Trophoblast cell (in vitro differentiated cells and primary cell): ENCODE measurements at regions not wholly inside any gene's neighbourhood (a gene's known extent, or its start where the extent isn't known, plus 50 kb on each side); places are given as distances from the start of the nearest gene placed in this dataset.

ENCODE experiments used
- DNase-seq, 2 donors: peaks; one replicate each; pipeline ENCODE4 v3.0.0-alpha.2; 2016
- H2AFZ ChIP-seq: 2 replicates; pipeline ENCODE4 v1.6.1; 2013; ENCODE audit warnings: low read length, moderate library complexity, mild to moderate bottlenecking; ENCODE audit not compliant: insufficient read depth, poor library complexity
- H2AK5ac ChIP-seq: 2 replicates; pipeline ENCODE4 v1.6.1; 2013; ENCODE audit warnings: mild to moderate bottlenecking, low read length
- H2BK120ac ChIP-seq: 2 replicates; pipeline ENCODE4 v1.6.1; 2013; ENCODE audit warnings: low read length, mild to moderate bottlenecking, moderate library complexity; ENCODE audit not compliant: insufficient read depth, poor library complexity
- H2BK12ac ChIP-seq: 2 replicates; pipeline ENCODE4 v1.6.1; 2013; ENCODE audit warnings: mild to moderate bottlenecking, low read length, moderate library complexity
- H2BK5ac ChIP-seq: 2 replicates; pipeline ENCODE4 v1.6.1; 2013; ENCODE audit warnings: low read length, low read depth, moderate library complexity, mild to moderate bottlenecking; ENCODE audit not compliant: poor library complexity
- H3K14ac ChIP-seq: 2 replicates; pipeline ENCODE4 v1.6.1; 2013; ENCODE audit warnings: mild to moderate bottlenecking, low read length
- H3K18ac ChIP-seq: 2 replicates; pipeline ENCODE4 v1.6.1; 2013; ENCODE audit warnings: mild to moderate bottlenecking, low read length
- H3K23ac ChIP-seq: 2 replicates; pipeline ENCODE4 v1.6.1; 2013; ENCODE audit warnings: low read length
- H3K27ac ChIP-seq: 2 replicates; pipeline ENCODE4 v1.5.1; 2013; ENCODE audit warnings: low read depth, mild to moderate bottlenecking, inconsistent platforms, low read length, moderate library complexity
- H3K27me3 ChIP-seq: 2 replicates; pipeline ENCODE4 v1.6.1; 2013; ENCODE audit warnings: inconsistent platforms, mild to moderate bottlenecking, low read length, moderate library complexity; ENCODE audit not compliant: insufficient read depth
- H3K36me3 ChIP-seq, 2 experiments: 1 replicate in 1 of 2; 2 replicates in 1 of 2; pipeline ENCODE4 v1.6.1; 2013; ENCODE audit warnings: low read length in 2 of 2, mild to moderate bottlenecking in 2 of 2, moderate library complexity in 1 of 2; ENCODE audit not compliant: insufficient read depth in 2 of 2, control insufficient read depth in 1 of 2
- H3K4ac ChIP-seq: 2 replicates; pipeline ENCODE4 v1.6.1; 2013; ENCODE audit warnings: low read depth, mild to moderate bottlenecking, low read length, moderate library complexity
- H3K4me1 ChIP-seq, 2 experiments: 1 replicate in 1 of 2; 2 replicates in 1 of 2; pipeline ENCODE4 v1.6.1; 2013; ENCODE audit warnings: low read length in 2 of 2, mild to moderate bottlenecking in 2 of 2, moderate library complexity in 1 of 2; ENCODE audit not compliant: insufficient read depth in 2 of 2, control insufficient read depth in 1 of 2
- H3K4me2 ChIP-seq: 2 replicates; pipeline ENCODE4 v1.6.1; 2013; ENCODE audit warnings: inconsistent platforms, mild to moderate bottlenecking, low read length, moderate library complexity
- H3K4me3 ChIP-seq: 2 replicates; pipeline ENCODE4 v1.5.1; 2013; ENCODE audit warnings: mild to moderate bottlenecking, low read depth, low read length, inconsistent platforms
- H3K79me1 ChIP-seq: one replicate; pipeline ENCODE4 v1.6.1; 2013; ENCODE audit warnings: low read length
- H3K79me2 ChIP-seq: 2 replicates; pipeline ENCODE4 v1.6.1; 2013; ENCODE audit warnings: low read length, mild to moderate bottlenecking; ENCODE audit not compliant: control insufficient read depth, insufficient read depth, poor library complexity
- H3K9ac ChIP-seq: 2 replicates; pipeline ENCODE4 v1.6.1; 2013; ENCODE audit warnings: mild to moderate bottlenecking, low read length
- H3K9me3 ChIP-seq: 2 replicates; pipeline ENCODE4 v1.6.1; 2013; ENCODE audit warnings: low read depth, mild to moderate bottlenecking, control low read depth, inconsistent platforms, low read length; ENCODE audit not compliant: insufficient read depth
- H4K12ac ChIP-seq: 2 replicates; pipeline ENCODE4 v1.6.1; 2013; ENCODE audit warnings: low read depth, mild to moderate bottlenecking, low read length, moderate library complexity
- H4K8ac ChIP-seq: 2 replicates; pipeline ENCODE4 v1.6.1; 2013; ENCODE audit warnings: low read depth, mild to moderate bottlenecking, low read length, moderate library complexity
- H4K91ac ChIP-seq: one replicate; pipeline ENCODE4 v1.6.1; 2013; ENCODE audit warnings: low read depth, mild to moderate bottlenecking, low read length, moderate library complexity
- WGBS: extraction: QIAGEN DNeasy Blood & Tissue Kit; methylation state at CpG from one replicate; pipeline ENCODE4 v1.1.7; 2013; ENCODE audit warnings: missing lambda C conversion rate; ENCODE audit not compliant: insufficient read length, insufficient coverage; ENCODE audit errors: extremely low coverage; 5-methylcytosine and 5-hydroxymethylcytosine counted together

DNA sequence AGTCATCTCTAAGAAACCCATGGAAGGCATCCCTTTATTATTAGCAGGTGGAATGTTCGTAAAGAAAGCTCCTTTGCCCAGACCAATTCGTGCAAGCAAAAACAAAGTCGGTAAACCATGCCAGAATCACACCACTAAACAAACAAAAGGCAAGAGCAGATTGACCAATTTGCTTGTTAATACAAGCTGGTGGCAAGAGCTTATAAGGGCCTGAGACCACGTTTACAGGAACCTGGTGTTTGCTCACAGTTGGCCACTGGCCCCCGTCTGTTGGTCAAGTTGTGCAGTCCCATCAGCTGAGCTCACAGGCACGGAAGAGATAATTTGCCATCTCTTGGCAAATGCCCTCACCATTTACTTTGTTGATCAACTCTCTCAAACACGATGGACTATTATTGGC is 342.2 kb upstream of the MKI67 start:
- Histone ChIP-seq H3K79me2 (no peaks in the 10 kb centered on the region), H4K8ac (no peak overlapping the region), H4K12ac (no peak overlapping the region), H3K4me3 (no peak overlapping the region), H3K4me2 (no peak overlapping the region), H3K9me3 (peaks cover 5% of the 10 kb centered on the region), H3K23ac (no peak overlapping the region), H3K79me1 (no peaks in the 10 kb centered on the region), H3K4me1 (no peaks in the 10 kb centered on the region), H4K91ac (no peak overlapping the region), H3K27ac (no peak overlapping the region), H2AK5ac (no peak overlapping the region), H3K14ac (no peak overlapping the region), H3K36me3 (no peaks in the 10 kb centered on the region), H3K27me3 (no peaks in the 10 kb centered on the region), H3K9ac (no peak overlapping the region), H2AFZ (no peak overlapping the region), H2BK120ac (no peak overlapping the region), H3K4ac (no peak overlapping the region), H2BK5ac (no peak overlapping the region), H2BK12ac (no peak overlapping the region), H3K18ac (no peak overlapping the region)
- DNase-seq, result no peak
- no CpG with 5 or more reads among the region's 7 CpGs for WGBS

DNA sequence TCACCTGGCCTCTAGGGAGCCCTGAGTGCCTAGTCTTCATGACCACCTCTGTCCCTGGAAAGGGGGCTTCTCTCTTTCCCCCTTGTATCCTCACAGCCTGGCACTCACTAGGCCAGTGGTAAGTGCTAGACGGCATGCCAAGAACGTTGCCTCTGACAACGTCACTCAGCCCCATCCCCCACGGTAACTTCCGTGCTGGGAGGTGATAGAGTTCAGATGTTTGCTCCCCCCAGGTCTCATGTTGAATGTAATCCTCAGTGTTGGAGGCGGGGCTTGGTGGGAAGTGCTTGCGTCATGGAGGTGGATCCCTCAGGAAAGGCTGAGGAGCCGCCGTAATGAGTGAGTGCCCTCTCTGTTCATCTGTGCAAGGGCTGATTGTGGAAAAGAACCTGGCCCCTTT is 343.3 kb upstream of the MKI67 start:
- Histone ChIP-seq H4K91ac (no peak overlapping the region), H3K27me3 (no peaks in the 10 kb centered on the region), H3K36me3 (no peaks in the 10 kb centered on the region), H3K4me1 (no peaks in the 10 kb centered on the region), H3K79me1 (no peaks in the 10 kb centered on the region), H3K18ac (no peak overlapping the region), H3K27ac (no peak overlapping the region), H3K4me2 (no peak overlapping the region), H2BK5ac (no peak overlapping the region), H2BK120ac (no peak overlapping the region), H3K79me2 (no peaks in the 10 kb centered on the region), H4K8ac (no peak overlapping the region), H4K12ac (no peak overlapping the region), H3K23ac (no peak overlapping the region), H3K4ac (no peak overlapping the region), H3K9ac (no peak overlapping the region), H2AK5ac (no peak overlapping the region), H3K14ac (no peak overlapping the region), H2BK12ac (no peak overlapping the region), H2AFZ (no peak overlapping the region), H3K4me3 (no peak overlapping the region), H3K9me3 (peaks cover 3% of the 10 kb centered on the region)
- no CpG with 5 or more reads among the region's 9 CpGs for WGBS
- DNase-seq, result no peak

DNA sequence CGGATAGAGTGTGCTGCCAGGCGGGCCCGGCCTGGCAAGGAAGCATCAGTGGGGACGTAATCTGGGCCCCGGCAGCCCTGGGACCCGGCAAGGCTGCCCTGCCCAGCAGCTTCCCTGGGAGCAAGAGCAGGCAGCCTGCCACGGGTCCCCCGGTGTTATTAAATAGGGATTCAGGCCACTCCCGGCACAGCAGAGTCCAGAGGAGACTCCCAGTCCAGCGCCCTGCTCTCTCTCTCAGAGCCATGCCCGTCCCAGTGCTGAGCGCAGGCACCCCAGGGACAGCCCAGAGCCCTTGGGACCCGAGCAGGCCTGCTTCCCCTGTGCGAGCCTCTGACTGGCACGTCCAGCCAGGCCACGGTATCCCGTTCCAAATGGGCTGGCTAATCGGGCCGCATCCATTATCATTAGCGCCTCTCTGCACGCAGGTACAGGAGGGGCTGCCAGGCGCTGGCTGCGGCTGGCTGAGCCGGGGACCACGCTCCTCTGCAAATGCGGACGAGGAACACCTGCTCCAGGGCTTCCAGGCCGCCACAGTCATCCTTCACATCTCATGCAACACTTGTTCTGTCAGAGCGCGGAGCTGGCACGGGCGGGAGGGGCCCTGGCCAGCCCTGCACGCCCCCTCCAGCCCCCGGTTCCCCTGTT is 344.2 kb upstream of the MKI67 start:
- Histone ChIP-seq H4K91ac (no peak overlapping the region), H3K9ac (no peak overlapping the region), H3K4me2 (no peak overlapping the region), H3K14ac (no peak overlapping the region), H2AFZ (no peak overlapping the region), H3K18ac (no peak overlapping the region), H3K9me3 (peaks cover 8% of the 10 kb centered on the region), H3K79me1 (no peaks in the 10 kb centered on the region), H3K4me3 (no peak overlapping the region), H3K4me1 (no peaks in the 10 kb centered on the region), H2BK5ac (no peak overlapping the region), H3K36me3 (no peaks in the 10 kb centered on the region), H4K8ac (no peak overlapping the region), H2BK12ac (no peak overlapping the region), H2AK5ac (no peak overlapping the region), H3K79me2 (no peaks in the 10 kb centered on the region), H3K4ac (no peak overlapping the region), H2BK120ac (no peak overlapping the region), H3K23ac (no peak overlapping the region), H3K27me3 (no peaks in the 10 kb centered on the region), H4K12ac (no peak overlapping the region), H3K27ac (no peak overlapping the region)
- WGBS, result no CpG with 5 or more reads among the region's 34 CpGs
- DNase-seq, result no peak

DNA sequence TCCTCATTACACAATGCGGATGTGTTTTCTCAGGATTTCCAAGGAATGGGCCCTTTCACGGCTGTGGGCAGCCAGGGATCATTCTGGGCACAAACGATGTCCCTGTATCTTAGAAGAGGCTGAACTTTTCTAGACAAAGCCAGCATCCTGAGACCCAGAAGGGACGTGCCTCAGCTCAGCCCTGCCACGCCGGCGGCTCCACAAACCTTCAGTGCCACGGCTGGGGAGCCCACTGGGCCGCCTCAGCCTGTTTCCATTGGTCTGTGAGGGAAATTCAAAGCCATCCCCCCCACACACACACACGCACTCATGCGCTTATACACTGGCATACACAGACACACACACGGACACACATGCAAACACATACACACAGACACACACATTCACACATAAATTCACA is 344.9 kb upstream of the MKI67 start:
- H4K12ac ChIP-seq, result no peak overlapping the region
- no peak overlapping the region for H2AFZ ChIP-seq
- WGBS, result no CpG with 5 or more reads among the region's 12 CpGs
- peaks cover 8% of the 10 kb centered on the region for H3K9me3 ChIP-seq
- no peak overlapping the region for H3K4ac ChIP-seq
- no peak overlapping the region for H3K27ac ChIP-seq
- DNase-seq, result no peak
- H4K91ac ChIP-seq, result no peak overlapping the region
- H3K36me3 ChIP-seq, result no peaks in the 10 kb centered on the region
- H2BK120ac ChIP-seq, result no peak overlapping the region
- no peak overlapping the region for H3K9ac ChIP-seq
- H3K4me2 ChIP-seq, result no peak overlapping the region
- H3K79me1 ChIP-seq, result no peaks in the 10 kb centered on the region
- H2BK12ac ChIP-seq, result no peak overlapping the region
- H3K4me1 ChIP-seq, result no peaks in the 10 kb centered on the region
- no peak overlapping the region for H3K4me3 ChIP-seq
- H3K27me3 ChIP-seq, result no peaks in the 10 kb centered on the region
- no peak overlapping the region for H2AK5ac ChIP-seq
- H3K14ac ChIP-seq, result no peak overlapping the region
- no peaks in the 10 kb centered on the region for H3K79me2 ChIP-seq
- H4K8ac ChIP-seq, result no peak overlapping the region
- H3K18ac ChIP-seq, result no peak overlapping the region
- no peak overlapping the region for H3K23ac ChIP-seq
- H2BK5ac ChIP-seq, result no peak overlapping the region
